Myocyte (in vitro differentiated cells): ENCODE measurements at regions not wholly inside any gene's neighbourhood (a gene's known extent, or its start where the extent isn't known, plus 50 kb on each side); places are given as distances from the start of the nearest gene placed in this dataset.
"Not testable (repeated sequence)": the region's sequence is repeated elsewhere in the genome, so short reads cannot be mapped to it uniquely, and the experiment has no call there.

Experiments used
- DNase-seq: peaks from one replicate; pipeline ENCODE4 v3.0.0-alpha.2; 2012; ENCODE audit warnings: low read depth

- no peak for DNase-seq
Observed at GRCh38 chr18:34352385-34353163, 127.9 kb upstream of the NOL4 start.

GRCh38 chr18:34354351-34354750 lies 129.6 kb upstream of the NOL4 start:
- no peak for DNase-seq

DNA sequence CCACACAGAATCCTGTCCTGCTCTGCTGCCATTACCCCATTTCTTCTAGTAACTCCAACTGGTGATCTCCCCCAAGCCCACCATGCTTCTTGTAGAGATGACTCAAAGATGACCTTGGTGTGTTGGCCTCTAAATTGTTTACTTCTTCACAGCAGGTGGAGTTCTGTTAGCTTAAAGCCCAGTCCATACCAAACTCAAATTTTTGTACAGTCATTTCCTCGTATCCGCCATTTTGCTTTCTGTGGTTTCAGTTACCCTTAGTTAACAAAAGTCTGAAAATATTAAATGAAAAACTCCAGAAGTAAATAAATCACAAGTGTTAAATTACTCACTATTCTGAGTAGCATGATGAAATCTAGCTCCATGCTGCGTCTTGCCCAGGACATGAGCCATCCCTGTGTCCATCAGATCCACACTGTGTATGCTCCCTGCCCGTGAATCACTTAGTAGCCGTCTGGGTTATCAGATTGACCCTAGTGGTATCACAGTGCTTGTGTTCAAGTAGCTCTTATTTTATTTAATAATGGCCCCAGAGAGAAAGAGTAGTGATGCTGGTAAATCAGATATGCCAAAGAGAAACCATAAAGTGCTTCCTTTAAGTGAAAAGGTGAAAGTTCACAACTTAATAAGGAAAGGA lies 133.3 kb upstream of the NOL4 start:
- no peak for DNase-seq

GRCh38 chr18:34358923-34359322 lies 134.2 kb upstream of the NOL4 start:
- no peak for DNase-seq

DNA sequence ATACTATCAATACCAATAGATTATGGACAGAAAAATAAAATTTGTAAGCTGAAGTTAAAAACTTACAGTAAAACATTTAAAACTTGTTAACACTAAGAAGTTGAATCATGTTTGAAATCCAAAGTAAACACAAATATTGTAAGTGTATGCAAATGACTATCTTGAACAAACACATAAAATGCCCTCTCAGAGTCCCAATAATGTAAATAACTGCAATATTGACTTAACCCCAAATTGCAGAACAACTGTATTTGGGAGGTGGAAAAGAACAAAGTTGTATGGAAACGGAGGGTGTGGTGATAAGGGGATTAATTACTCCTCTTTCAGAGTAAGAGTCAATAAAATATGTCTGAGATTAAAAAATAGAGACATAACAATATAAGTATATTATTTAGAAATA lies 140.0 kb upstream of the NOL4 start:
- DNase-seq, result no peak

- DNase-seq, result no peak
Observed at GRCh38 chr18:34370704-34371395, 146.1 kb upstream of the NOL4 start.

DNA sequence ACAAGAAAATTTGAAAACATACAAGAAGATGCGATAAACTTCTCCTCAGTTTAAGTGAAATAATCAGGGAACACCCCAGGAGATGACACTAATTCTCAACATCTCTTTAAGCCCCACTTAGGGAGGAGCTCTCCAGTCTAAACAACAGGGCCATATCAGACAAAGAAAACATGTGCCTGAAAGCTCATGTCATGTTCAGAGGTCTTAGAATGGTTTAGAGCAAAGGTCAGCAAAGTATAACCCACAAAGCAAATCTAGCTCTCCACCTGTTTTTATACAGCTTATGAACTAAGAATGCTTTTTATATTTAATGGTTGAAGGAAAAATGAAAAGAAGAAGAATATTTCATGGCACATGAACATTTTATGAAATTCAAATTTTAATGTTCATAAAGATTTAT lies 155.6 kb upstream of the NOL4 start:
- peak; percentile 32 for DNase-seq

GRCh38 chr18:34385311-34385710 lies 160.6 kb upstream of the NOL4 start:
- no peak for DNase-seq

DNA sequence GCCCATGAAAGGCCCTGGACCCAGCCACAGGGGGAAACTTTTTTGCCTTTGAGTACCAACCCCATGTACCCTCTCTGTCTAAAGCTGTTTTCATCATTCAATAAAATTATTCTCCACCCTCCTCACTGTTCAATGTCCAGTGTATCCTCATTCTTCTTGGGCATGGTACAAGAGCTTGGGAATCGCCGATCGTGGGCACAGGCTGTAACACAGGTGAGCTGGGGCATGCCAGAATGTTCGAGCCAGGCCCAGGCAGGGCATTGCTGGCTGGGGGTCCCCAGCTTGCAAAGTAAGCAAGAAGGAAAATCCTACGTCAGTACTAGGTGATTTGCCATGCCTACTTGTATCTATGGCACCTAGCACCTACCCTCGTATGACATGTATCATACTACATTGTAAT lies 162.1 kb upstream of the NOL4 start:
- DNase-seq, result no peak

GRCh38 chr18:34397286-34397896 lies 172.7 kb upstream of the NOL4 start:
- DNase-seq, result no peak

- DNase-seq, result peak; percentile 12
Observed at GRCh38 chr18:34399892-34400291, 175.2 kb upstream of the NOL4 start.

DNA sequence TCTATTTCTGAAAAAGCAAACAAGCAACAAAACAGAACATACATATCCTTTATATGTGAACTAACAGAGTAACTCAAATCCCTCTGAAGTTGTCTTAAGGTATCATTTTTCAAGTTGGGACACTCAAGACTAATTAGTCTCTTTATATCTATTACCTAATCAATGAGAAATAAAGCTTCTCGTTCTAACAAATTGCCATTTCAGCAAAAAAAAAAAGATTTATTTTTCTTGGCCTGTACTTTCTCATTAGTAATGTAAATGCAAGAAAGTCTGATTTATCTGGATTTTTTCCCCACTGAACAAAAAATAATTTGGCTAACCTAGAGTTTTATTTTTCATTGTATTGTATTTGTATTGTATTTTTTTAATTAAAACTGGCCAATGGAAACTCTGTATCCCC lies 176.1 kb upstream of the NOL4 start:
- DNase-seq, result no peak

DNA sequence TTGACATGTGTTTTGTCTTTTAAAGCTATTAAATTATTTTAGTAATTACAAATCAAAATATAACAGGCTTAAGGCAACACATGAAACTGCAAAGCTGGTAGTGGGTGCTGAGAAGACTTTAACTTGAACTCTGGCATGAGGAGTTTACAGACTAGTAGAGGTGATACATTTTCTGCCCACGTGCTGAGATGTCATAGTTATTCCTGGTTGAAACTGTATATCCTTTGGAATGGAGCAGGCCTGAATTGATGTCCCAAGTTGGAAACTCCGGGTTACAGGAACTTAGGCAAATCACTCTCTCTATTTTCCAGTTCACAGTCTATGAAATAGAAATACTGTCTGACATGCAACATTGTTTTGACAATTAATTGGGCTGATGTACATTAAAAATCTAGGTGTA lies 177.1 kb upstream of the NOL4 start:
- no peak for DNase-seq

DNA sequence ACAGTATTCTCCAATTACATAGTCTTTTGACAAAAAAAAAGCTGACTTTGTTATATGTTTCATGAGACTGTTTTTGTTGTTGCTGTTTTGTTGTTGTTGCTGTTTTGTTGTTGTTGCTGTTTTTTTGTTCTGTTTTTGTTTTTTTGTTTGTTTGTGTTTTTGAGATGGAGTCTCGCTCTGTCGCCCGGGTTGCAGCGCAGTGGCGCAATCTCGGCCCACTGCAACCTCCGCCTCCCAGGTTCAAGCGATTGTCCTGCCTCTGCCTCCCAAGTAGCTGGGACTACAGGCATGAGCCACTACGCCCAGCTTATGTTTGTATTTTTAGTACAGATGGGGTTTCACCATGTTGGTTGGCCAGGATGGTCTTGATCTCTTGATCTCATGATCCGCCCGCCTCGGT lies 182.8 kb upstream of the NOL4 start:
- DNase-seq, result not testable (repeated sequence)

GRCh38 chr18:34411952-34412351 lies 187.2 kb upstream of the NOL4 start:
- DNase-seq, result no peak

- DNase-seq, result no peak
Observed at GRCh38 chr18:34431042-34431441, 206.3 kb upstream of the NOL4 start.

- no peak for DNase-seq
Observed at GRCh38 chr18:34444622-34445021, 219.9 kb upstream of the NOL4 start.

DNA sequence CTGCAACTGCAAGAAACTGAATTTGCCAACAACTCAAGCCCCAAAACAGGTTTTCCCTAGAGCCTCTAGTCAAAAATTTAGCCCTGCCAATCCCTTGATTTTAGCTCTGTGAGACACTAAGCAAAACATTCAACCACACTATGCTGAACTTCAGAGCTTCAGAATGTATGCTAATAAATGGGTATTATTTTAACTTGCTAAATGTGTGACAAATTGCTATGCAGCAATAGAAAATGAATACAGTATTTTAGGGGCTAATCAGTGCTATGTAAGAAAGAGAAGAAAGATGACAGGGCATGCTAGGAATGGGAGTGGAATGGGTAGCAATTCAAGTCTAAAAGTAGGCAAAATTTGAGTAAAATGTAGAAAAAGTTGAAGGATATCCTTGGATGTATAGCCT lies 223.9 kb upstream of the NOL4 start:
- no peak for DNase-seq

DNA sequence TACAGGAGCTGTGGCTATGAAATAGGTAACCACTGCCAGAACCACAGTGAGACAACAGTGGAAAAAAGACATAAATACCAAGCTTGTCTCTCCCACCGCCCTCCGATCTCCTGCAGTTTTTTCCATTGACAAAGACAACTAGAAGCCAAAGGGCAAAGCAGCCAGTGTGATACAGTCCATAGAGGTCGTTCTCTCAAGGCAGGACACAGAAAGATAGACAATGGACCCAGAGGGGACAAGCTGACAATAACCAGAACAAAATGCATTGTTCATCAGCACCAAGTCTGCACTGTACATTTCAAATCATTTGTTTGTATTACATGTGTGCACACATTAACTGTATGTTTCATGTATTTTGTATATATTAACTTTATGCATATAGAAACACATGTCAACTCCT lies 233.0 kb upstream of the NOL4 start:
- DNase-seq, result no peak

- no peak for DNase-seq
Observed at GRCh38 chr18:34458410-34458977, 233.8 kb upstream of the NOL4 start.

DNA sequence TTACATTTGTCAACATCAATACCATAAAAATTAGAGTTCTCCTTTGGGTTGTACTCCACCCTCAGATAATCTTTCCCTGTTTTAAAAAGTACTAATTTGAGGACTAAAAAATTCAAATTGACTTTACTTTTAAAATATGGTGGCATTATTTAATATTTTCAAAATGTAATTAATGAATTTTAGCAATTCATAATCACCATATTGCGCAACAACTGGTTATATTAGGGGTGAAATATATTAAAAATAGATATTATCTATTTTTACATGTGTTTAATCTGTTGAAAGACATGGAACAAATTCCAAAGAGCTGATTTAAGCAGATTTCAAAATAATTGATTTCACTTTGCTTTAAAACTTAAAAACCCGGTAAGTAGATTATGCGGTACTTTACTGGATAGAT lies 236.6 kb upstream of the NOL4 start:
- DNase-seq, result no peak

- no peak for DNase-seq
Observed at GRCh38 chr18:34467058-34467457, 242.3 kb upstream of the NOL4 start.
